GM18951 (cell line): ENCODE measurements at regions not wholly inside any gene's neighbourhood (a gene's known extent, or its start where the extent isn't known, plus 50 kb on each side); places are given as distances from the start of the nearest gene placed in this dataset.

Experiments used
- POLR2A ChIP-seq: IDR thresholded peaks from 4 replicates; pipeline ENCODE4 v1.6.1; 2011; ENCODE audit warnings: mild to moderate bottlenecking; ENCODE audit not compliant: insufficient read length, insufficient read depth; ENCODE audit errors: extremely low read depth
- in situ Hi-C: fragments of 300-500 bp; cut with MboI; formaldehyde crosslinking; loops from one replicate; pipeline ENCODE4 v1.12.0; 2022; ENCODE audit warnings: low sequenced_read_pairs, mixed read lengths, inconsistent platforms; ENCODE audit not compliant: unreplicated experiment

DNA sequence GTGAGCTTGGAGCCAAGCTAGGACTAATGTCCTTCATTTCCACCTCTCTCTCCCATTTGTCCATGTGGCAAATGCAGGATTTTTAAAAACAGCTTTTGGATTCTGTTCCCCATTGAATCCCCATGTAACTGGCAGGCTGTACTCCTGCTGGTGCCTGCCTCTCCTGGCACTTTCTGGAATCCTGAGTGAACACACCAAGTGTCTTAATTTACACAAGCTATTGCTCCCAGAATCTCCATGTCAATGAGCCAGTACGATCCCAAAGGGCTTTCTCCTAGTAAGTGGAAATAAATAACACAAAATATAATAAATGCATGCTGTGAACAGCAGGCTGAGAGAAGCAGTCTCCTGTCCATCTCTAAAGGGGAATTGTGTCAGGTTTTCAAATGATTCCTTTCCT is 88.4 kb upstream of the WWC1 start:
- TF ChIP-seq POLR2A: no peak
- in situ Hi-C loops: no loop called here

DNA sequence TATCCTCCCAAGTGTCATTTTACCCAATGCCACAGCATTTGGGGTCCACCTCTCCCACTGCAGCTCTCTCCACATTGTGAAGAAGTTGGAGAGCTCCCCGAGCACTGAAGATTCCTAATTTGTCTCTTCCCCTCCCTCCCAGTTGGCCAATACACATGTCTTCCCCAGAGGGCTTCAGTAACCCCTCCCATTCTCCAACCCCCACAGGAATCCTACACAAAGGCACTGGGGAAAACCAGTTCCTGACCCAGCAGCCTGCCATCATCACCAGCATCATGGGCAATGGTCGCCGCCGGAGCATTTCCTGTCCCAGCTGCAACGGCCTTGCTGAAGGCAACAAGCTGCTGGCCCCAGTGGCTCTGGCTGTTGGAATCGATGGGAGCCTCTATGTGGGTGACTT is 87.3 kb upstream of the WWC1 start:
- in situ Hi-C loops: no loop called here
- TF ChIP-seq POLR2A: no peak

DNA sequence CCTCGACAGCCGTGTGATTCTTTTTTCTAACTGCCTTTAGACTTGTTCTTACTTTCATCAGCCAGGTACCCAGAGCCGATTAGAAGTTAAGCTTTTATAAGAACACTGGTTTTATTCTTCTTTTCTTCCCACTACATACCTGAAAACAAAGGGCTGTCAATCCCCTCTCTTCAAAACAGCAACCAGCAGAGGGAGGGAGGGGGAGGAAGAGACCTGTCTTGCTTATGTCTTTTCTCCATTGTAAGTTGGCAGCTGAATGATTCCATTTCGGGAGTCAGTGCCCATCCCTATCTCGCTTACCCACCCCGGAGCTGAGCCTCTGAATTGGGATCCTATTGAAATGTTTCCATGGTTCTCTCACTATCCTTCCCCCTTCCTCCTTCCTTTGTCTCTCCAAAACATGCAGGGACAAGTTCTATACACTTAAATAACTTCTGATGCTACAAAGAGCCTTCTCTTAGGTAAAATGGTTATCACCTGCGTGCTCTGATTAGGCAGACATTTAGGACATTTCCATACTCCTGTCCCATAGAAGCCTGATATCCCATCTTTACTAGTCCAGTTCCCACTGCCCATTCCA is 83.9 kb upstream of the WWC1 start:
- in situ Hi-C loops: no loop called here
- no peak for TF ChIP-seq POLR2A

DNA sequence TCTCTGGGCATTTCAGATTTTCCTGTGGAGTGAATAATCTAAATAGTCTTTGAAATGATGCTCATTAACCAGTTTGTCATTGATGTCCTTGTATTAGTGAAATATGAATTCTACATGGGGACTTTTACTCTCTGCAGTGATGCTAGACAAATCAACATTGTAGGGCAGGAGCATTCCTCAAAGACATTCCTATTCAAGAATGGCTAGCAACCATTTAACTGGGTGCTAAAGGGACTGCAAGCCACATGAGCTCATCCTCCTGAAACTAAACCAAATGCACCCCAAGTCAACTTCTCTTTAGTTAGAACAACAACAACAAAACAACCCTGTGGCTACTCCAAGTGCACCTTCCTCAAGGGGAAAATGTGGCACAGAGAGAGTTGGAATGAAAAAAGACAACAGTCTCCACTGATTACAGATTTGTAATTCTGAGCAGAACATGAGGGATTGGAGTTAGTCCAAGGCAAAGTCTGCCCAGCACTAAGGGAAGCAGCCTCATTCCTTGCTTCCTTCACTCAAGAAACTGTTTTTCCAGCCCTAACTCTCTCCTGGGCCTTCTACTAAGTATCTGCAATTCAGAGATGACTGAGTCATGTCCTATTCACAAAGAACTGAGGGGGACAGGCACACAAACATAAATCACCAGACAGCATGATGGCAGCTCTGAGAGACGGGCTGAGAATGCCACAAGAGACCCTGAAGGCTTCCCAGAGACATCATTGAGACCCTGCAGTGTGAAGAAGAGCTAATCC is 82.0 kb upstream of the WWC1 start:
- no peak for TF ChIP-seq POLR2A
- in situ Hi-C loops: no loop called here

DNA sequence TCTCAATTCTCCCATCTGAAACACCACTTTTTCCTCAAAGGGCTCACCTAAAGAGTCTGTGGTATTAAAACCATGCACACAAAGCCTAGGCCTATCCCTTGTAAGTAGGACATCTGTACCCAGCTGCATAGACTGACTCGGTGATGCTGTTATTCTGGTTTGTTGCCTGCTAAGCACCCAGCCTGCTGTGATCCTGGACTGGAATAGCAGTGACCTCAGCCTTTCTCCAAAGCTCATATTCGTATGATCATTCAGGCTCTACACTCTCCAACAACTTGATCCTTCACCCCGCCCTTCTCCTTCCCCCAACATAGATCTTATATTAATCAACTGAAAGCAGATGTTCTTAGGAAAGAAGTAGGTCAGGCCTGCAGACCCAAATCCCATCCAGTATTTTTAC is 81.4 kb upstream of the WWC1 start:
- in situ Hi-C loops: loop anchor here (10.0 kb wide), 1 partner anchor 485 kb away; no protein-coding TSS in a partner anchor
- TF ChIP-seq POLR2A: no peak

DNA sequence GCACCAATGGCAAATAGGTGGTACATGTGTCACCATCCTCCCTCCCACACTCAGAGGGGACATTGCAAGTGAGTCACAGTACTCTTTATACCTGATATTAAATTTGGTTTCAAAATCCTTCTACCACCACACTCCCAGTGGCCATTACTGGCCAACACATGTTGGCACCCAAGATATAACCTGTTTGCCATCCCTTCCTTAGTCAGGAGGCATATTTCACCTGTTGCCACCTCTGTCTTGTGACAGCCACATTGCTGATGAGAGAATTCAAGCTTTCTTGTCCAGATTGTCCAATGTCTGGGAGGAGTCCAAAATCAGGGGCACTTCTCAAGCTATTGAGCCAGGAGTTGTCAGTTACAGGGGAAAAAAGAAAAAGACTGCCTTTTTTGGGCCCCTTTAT is 80.2 kb upstream of the WWC1 start:
- no peak for TF ChIP-seq POLR2A
- in situ Hi-C loops: loop anchor here (10.0 kb wide), 1 partner anchor 486 kb away; no protein-coding TSS in a partner anchor

DNA sequence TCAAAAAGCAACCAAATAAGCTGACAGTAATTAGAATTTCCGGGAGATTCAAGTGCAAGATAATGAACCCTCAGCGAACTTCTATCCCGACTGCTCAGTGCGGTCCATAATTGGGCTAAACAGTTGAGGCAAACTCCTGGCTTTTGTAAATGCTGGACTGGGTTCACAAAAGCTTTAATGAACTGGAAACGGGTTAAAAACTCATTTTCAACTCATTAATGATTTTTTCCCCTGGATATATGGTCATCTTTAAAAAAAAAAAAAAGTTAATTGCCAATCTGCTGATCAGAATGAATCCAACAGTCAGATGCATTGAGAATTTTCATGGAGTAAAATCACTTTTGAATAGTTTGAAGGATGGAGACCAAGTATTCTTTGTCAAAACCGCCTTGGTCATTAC is 79.5 kb upstream of the WWC1 start:
- in situ Hi-C loops: loop anchor here (10.0 kb wide), 1 partner anchor 487 kb away; no protein-coding TSS in a partner anchor
- TF ChIP-seq POLR2A: no peak

DNA sequence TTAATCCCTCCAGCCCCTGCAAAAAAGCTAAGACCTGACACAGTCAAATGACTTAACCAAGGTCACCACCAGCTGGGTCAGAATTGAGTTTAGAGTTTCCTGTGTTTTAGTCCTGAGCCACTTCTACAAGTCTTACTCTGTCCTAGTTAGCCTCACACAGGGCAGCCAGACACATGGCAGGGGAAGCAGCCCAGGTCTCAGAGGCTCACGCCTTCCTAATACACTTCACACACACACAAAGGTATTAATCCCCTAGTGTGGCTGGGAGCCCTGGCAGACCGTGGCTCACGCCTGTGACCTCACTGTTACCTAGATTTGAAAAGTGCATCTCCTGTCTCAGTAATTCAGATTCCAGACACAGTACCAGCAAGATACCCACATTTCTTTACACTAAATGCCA is 77.4 kb upstream of the WWC1 start:
- no peak for TF ChIP-seq POLR2A

DNA sequence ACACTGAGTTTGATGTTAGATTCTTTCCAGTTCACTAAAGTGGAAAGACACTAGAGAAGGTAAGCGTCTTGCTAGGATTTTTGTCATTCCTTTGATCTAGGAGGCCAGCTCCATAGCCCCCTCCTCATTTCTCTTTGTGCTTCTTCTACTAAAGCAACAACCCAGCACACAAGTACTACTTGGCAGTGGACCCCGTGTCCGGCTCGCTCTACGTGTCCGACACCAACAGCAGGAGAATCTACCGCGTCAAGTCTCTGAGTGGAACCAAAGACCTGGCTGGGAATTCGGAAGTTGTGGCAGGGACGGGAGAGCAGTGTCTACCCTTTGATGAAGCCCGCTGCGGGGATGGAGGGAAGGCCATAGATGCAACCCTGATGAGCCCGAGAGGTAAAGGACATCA is 76.6 kb upstream of the WWC1 start:
- in situ Hi-C loops: loop anchor here (10.0 kb wide), 1 partner anchor 490 kb away; no protein-coding TSS in a partner anchor
- TF ChIP-seq POLR2A: no peak

More for the DNA sequence above, 77.4 kb upstream of the WWC1 start:
- in situ Hi-C loops: loop anchor here (10.0 kb wide), 1 partner anchor 489 kb away; no protein-coding TSS in a partner anchor

DNA sequence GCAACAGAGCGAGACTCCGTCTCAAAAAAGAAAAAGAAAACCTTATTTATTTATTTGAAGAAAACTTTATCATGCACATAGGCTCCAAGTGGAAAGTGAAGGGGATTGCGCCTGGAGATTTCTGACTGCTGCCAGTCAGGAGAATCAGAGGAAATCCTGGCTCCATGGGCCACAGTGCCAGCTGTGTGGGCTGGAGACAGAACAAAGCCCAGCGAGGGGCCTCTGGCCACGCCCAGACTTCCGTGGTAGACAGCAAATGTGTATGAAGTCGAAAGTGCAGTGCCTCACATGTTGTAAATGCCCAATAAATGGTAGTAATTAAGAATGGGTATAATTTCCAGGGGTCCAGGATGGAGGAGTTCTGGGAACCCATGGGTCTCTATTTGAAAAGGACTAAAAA is 75.8 kb upstream of the WWC1 start:
- TF ChIP-seq POLR2A: no peak
- in situ Hi-C loops: loop anchor here (10.0 kb wide), 1 partner anchor 491 kb away; no protein-coding TSS in a partner anchor

DNA sequence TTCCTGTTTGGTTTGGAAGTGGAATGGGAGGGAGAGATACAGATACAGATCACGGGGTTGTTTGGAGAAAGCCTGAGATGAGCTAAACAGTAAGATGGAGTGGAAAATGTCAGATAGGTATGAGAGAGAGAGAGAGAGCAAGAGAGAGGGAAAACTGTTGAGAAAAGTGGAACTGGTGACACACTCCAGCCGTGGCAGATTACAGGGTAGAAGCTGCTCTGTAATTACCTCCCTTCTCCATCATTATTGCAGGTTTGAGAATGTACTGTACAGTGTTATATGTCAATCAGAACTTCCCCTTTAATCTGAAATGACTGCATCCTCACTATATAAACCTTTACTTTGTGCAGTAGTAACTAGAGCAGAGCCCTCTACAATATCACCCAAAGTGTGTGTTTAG is 74.5 kb upstream of the WWC1 start:
- in situ Hi-C loops: loop anchor here (10.0 kb wide), 1 partner anchor 492 kb away; no protein-coding TSS in a partner anchor

DNA sequence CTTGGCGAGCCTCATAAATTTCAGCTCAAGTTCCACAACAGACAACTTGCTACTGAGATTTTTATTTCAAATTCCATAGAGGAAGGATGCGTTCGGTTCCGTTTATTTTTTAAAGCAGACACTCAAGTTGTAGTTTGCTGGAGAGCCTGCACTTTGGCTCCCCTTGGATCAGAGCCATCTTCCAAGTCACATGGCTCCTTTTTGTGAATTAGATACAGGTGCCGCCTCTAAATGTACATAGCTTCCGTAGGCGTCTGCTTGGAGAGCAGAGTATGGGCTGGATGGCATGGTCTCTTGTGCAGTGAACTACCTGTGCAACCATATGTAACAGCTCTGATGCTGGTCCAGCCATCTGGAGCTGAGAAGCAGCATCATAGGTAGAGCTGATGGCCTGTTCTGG is 73.9 kb upstream of the WWC1 start:
- no peak for TF ChIP-seq POLR2A
- in situ Hi-C loops: loop anchor here (10.0 kb wide), 1 partner anchor 493 kb away; no protein-coding TSS in a partner anchor

More for the DNA sequence above, 74.5 kb upstream of the WWC1 start:
- no peak for TF ChIP-seq POLR2A

DNA sequence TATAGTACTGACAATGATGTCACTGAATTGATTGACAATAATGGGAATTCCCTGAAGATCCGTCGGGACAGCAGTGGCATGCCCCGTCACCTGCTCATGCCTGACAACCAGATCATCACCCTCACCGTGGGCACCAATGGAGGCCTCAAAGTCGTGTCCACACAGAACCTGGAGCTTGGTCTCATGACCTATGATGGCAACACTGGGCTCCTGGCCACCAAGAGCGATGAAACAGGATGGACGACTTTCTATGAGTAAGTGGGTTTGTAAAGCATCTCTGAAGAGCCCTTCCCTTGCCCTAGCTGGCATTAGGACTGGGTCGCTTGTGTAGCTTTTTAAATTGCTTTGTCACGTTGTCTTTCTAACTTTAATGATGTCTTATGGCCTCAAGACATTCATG is 72.7 kb upstream of the WWC1 start:
- in situ Hi-C loops: loop anchor here (10.0 kb wide), 1 partner anchor 494 kb away; no protein-coding TSS in a partner anchor
- TF ChIP-seq POLR2A: no peak
